Coronary artery (tissue), 2 donors: ENCODE measurements at regions not wholly inside any gene's neighbourhood (a gene's known extent, or its start where the extent isn't known, plus 50 kb on each side); places are given as distances from the start of the nearest gene placed in this dataset.

Experiments
- DNase-seq: peaks from one replicate; pipeline ENCODE4 v3.0.0-alpha.2; 2017; ENCODE audit warnings: low spot score
- H3K27ac ChIP-seq, 2 donors: fragments of 200-600 bp; sonication (generic); one replicate each; pipeline ENCODE4 v1.5.1; 2016 to 2019
- H3K4me3 ChIP-seq: fragments of 200-600 bp; sonication (generic); 2 replicates; pipeline ENCODE4 v1.5.1; 2016; ENCODE audit warnings: mild to moderate bottlenecking, moderate library complexity
- CTCF ChIP-seq: fragments of 200-600 bp; sonication (generic); IDR thresholded peaks from one replicate; pipeline ENCODE4 v1.5.1; 2019; ENCODE audit warnings: antibody characterized with exemption

GRCh38 chr1:199696225-199696624 lies 331.3 kb upstream of the NR5A2 start:
- no peak for DNase-seq
- TF ChIP-seq CTCF, result no peak
- Histone ChIP-seq H3K27ac (no peak overlapping the region), H3K4me3 (no peak overlapping the region)

GRCh38 chr1:199698222-199698621 lies 329.3 kb upstream of the NR5A2 start:
- Histone ChIP-seq H3K27ac (no peak overlapping the region), H3K4me3 (no peak overlapping the region)
- no peak for TF ChIP-seq CTCF
- no peak for DNase-seq

- Histone ChIP-seq H3K27ac (no peak overlapping the region), H3K4me3 (no peak overlapping the region)
- no peak for TF ChIP-seq CTCF
- no peak for DNase-seq
Observed at GRCh38 chr1:199700551-199700950, 327.0 kb upstream of the NR5A2 start.

GRCh38 chr1:199701726-199702125 lies 325.8 kb upstream of the NR5A2 start:
- no peak overlapping the region for H3K4me3 ChIP-seq
- no peak overlapping the region for H3K27ac ChIP-seq
- DNase-seq, result no peak
- TF ChIP-seq CTCF, result no peak

- H3K27ac ChIP-seq, result no peak overlapping the region
- no peak overlapping the region for H3K4me3 ChIP-seq
- no peak for DNase-seq
- TF ChIP-seq CTCF, result no peak
Observed at GRCh38 chr1:199704231-199704630, 323.3 kb upstream of the NR5A2 start.

- Histone ChIP-seq H3K27ac (no peak overlapping the region), H3K4me3 (no peak overlapping the region)
- no peak for TF ChIP-seq CTCF
- no peak for DNase-seq
Observed at GRCh38 chr1:199705825-199706224, 321.7 kb upstream of the NR5A2 start.

- H3K4me3 ChIP-seq, result no peak overlapping the region
- no peak for TF ChIP-seq CTCF
- no peak overlapping the region for H3K27ac ChIP-seq
- DNase-seq, result no peak
Observed at GRCh38 chr1:199706826-199707606, 320.5 kb upstream of the NR5A2 start.
